ENCODE measurements at regions not wholly inside any gene's neighbourhood (a gene's known extent, or its start where the extent isn't known, plus 50 kb on each side); places are given as distances from the start of the nearest gene placed in this dataset.

DNA sequence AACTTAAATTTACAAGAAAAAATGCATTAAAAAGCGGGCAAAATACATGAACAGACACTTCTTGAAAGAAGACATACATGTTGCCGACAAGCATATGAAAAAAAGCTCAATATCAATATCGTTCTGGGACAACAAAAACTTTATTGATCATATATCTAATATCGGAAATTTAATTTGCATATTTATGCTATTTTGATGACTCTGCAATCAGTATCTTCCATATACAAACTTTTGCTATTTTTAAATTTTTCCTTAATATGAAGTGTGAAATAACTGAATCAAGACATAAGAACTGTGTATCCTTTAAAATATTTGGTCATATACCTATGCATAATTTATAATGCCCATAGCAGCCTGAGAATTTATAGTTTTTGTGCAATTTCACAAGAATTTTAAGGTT is 224.6 kb downstream of the ALX1 start:
- H3K79me2 ChIP-seq (ENCODE audit: control insufficient read depth, insufficient read depth, low read length), result no peaks in the 10 kb centered on the region
- in situ Hi-C loops (cut with MboI) (no loop called here), intact Hi-C loops (cut with micrococcal nuclease) (no loop called here)
- POLR2A ChIA-PET, result no interaction called here
- H3K4me2 ChIP-seq (ENCODE audit: insufficient read depth, low read length), result no peak overlapping the region
- H3K36me3 ChIP-seq (ENCODE audit: control insufficient read depth, insufficient read depth, low read length), result no peaks in the 10 kb centered on the region
- no peak overlapping the region for H2AFZ ChIP-seq (ENCODE audit: low read depth, low read length)
- no peaks in the 10 kb centered on the region for H3K9me3 ChIP-seq (replicated peaks; ENCODE audit: control insufficient read depth, insufficient read depth, low read depth, low read length)
- no peaks in the 10 kb centered on the region for H4K20me1 ChIP-seq (replicated peaks; ENCODE audit: control insufficient read depth, insufficient read depth, low read length)
- ATAC-seq (no peak), DNase-seq (ENCODE audit: extremely low read depth in 1 of 4, low spot score in 3 of 4) (no peak), FAIRE-seq (no peak)
- H3K4me1 ChIP-seq (replicated peaks in 1 of 2; ENCODE audit: control insufficient read depth in 2 of 2, insufficient read depth in 2 of 2, low read length in 2 of 2), result no peaks in the 10 kb centered on the region
- 1% methylated on average over 4 of the region's 4 CpGs for WGBS (ENCODE audit: insufficient coverage, low coverage, missing lambda C conversion rate)
- CTCF ChIA-PET (ENCODE audit: low intra/inter-chr PET ratio), result no interaction called here
- H3K27me3 ChIP-seq (ENCODE audit: control insufficient read depth in 2 of 2, insufficient read depth in 2 of 2, low read length in 2 of 2), result no peaks in the 10 kb centered on the region
- TF ChIP-seq, protein P1, sequence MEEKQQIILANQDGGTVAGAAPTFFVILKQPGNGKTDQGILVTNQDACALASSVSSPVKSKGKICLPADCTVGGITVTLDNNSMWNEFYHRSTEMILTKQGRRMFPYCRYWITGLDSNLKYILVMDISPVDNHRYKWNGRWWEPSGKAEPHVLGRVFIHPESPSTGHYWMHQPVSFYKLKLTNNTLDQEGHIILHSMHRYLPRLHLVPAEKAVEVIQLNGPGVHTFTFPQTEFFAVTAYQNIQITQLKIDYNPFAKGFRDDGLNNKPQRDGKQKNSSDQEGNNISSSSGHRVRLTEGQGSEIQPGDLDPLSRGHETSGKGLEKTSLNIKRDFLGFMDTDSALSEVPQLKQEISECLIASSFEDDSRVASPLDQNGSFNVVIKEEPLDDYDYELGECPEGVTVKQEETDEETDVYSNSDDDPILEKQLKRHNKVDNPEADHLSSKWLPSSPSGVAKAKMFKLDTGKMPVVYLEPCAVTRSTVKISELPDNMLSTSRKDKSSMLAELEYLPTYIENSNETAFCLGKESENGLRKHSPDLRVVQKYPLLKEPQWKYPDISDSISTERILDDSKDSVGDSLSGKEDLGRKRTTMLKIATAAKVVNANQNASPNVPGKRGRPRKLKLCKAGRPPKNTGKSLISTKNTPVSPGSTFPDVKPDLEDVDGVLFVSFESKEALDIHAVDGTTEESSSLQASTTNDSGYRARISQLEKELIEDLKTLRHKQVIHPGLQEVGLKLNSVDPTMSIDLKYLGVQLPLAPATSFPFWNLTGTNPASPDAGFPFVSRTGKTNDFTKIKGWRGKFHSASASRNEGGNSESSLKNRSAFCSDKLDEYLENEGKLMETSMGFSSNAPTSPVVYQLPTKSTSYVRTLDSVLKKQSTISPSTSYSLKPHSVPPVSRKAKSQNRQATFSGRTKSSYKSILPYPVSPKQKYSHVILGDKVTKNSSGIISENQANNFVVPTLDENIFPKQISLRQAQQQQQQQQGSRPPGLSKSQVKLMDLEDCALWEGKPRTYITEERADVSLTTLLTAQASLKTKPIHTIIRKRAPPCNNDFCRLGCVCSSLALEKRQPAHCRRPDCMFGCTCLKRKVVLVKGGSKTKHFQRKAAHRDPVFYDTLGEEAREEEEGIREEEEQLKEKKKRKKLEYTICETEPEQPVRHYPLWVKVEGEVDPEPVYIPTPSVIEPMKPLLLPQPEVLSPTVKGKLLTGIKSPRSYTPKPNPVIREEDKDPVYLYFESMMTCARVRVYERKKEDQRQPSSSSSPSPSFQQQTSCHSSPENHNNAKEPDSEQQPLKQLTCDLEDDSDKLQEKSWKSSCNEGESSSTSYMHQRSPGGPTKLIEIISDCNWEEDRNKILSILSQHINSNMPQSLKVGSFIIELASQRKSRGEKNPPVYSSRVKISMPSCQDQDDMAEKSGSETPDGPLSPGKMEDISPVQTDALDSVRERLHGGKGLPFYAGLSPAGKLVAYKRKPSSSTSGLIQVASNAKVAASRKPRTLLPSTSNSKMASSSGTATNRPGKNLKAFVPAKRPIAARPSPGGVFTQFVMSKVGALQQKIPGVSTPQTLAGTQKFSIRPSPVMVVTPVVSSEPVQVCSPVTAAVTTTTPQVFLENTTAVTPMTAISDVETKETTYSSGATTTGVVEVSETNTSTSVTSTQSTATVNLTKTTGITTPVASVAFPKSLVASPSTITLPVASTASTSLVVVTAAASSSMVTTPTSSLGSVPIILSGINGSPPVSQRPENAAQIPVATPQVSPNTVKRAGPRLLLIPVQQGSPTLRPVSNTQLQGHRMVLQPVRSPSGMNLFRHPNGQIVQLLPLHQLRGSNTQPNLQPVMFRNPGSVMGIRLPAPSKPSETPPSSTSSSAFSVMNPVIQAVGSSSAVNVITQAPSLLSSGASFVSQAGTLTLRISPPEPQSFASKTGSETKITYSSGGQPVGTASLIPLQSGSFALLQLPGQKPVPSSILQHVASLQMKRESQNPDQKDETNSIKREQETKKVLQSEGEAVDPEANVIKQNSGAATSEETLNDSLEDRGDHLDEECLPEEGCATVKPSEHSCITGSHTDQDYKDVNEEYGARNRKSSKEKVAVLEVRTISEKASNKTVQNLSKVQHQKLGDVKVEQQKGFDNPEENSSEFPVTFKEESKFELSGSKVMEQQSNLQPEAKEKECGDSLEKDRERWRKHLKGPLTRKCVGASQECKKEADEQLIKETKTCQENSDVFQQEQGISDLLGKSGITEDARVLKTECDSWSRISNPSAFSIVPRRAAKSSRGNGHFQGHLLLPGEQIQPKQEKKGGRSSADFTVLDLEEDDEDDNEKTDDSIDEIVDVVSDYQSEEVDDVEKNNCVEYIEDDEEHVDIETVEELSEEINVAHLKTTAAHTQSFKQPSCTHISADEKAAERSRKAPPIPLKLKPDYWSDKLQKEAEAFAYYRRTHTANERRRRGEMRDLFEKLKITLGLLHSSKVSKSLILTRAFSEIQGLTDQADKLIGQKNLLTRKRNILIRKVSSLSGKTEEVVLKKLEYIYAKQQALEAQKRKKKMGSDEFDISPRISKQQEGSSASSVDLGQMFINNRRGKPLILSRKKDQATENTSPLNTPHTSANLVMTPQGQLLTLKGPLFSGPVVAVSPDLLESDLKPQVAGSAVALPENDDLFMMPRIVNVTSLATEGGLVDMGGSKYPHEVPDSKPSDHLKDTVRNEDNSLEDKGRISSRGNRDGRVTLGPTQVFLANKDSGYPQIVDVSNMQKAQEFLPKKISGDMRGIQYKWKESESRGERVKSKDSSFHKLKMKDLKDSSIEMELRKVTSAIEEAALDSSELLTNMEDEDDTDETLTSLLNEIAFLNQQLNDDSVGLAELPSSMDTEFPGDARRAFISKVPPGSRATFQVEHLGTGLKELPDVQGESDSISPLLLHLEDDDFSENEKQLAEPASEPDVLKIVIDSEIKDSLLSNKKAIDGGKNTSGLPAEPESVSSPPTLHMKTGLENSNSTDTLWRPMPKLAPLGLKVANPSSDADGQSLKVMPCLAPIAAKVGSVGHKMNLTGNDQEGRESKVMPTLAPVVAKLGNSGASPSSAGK (IDR thresholded peaks at IDR 0.05), result no peak
- no peak for TF ChIP-seq PURB (CRISPR knock-in tag; IDR thresholded peaks at IDR 0.05; ENCODE audit: low read depth)
- TF ChIP-seq, protein P2, sequence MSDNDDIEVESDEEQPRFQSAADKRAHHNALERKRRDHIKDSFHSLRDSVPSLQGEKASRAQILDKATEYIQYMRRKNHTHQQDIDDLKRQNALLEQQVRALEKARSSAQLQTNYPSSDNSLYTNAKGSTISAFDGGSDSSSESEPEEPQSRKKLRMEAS (CRISPR knock-in tag; IDR thresholded peaks at IDR 0.05), result no peak
- peak; percentile 31; the same call in 1 of the 2 replicates for TF ChIP-seq ZNF316 (IDR thresholded peaks at IDR 0.05)
- TF ChIP-seq, protein P3, sequence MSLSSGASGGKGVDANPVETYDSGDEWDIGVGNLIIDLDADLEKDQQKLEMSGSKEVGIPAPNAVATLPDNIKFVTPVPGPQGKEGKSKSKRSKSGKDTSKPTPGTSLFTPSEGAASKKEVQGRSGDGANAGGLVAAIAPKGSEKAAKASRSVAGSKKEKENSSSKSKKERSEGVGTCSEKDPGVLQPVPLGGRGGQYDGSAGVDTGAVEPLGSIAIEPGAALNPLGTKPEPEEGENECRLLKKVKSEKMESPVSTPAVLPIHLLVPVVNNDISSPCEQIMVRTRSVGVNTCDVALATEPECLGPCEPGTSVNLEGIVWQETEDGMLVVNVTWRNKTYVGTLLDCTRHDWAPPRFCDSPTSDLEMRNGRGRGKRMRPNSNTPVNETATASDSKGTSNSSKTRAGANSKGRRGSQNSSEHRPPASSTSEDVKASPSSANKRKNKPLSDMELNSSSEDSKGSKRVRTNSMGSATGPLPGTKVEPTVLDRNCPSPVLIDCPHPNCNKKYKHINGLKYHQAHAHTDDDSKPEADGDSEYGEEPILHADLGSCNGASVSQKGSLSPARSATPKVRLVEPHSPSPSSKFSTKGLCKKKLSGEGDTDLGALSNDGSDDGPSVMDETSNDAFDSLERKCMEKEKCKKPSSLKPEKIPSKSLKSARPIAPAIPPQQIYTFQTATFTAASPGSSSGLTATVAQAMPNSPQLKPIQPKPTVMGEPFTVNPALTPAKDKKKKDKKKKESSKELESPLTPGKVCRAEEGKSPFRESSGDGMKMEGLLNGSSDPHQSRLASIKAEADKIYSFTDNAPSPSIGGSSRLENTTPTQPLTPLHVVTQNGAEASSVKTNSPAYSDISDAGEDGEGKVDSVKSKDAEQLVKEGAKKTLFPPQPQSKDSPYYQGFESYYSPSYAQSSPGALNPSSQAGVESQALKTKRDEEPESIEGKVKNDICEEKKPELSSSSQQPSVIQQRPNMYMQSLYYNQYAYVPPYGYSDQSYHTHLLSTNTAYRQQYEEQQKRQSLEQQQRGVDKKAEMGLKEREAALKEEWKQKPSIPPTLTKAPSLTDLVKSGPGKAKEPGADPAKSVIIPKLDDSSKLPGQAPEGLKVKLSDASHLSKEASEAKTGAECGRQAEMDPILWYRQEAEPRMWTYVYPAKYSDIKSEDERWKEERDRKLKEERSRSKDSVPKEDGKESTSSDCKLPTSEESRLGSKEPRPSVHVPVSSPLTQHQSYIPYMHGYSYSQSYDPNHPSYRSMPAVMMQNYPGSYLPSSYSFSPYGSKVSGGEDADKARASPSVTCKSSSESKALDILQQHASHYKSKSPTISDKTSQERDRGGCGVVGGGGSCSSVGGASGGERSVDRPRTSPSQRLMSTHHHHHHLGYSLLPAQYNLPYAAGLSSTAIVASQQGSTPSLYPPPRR (CRISPR knock-in tag; IDR thresholded peaks at IDR 0.05; ENCODE audit: borderline replicate concordance), result no peak
- H3K27ac ChIP-seq (ENCODE audit: extremely low read depth, low read depth, low read length), result no peak overlapping the region
- BruUV-seq (replicated peaks), result no TSS peak
- H3K9ac ChIP-seq (ENCODE audit: insufficient read depth in 1 of 2, low read depth in 2 of 2, low read length in 2 of 2), result no peak overlapping the region
- H3K4me3 ChIP-seq, result no peak overlapping the region
- no peaks in the 10 kb centered on the region for H3K9me1 ChIP-seq (ENCODE audit: control insufficient read depth, insufficient read depth, low read length)

Measured in K562 (cell line).